ENCODE measurements at regions not wholly inside any gene's neighbourhood (a gene's known extent, or its start where the extent isn't known, plus 50 kb on each side); places are given as distances from the start of the nearest gene placed in this dataset.

- TF ChIP-seq CTCF (IDR thresholded peaks at IDR 0.05; ENCODE audit: poor library complexity) (no peak), EZH2phosphoT487 (IDR thresholded peaks at IDR 0.05; ENCODE audit: low read depth, severe bottlenecking, unreplicated experiment) (no peak), EZH2 (IDR thresholded peaks at IDR 0.05; ENCODE audit: borderline replicate concordance) (no peak)
Observed at GRCh38 chr12:88684170-88684569, 103.9 kb upstream of the KITLG start.

Measured in hepatocyte (in vitro differentiated cells).